HG03039 (cell line): ENCODE measurements at regions not wholly inside any gene's neighbourhood (a gene's known extent, or its start where the extent isn't known, plus 50 kb on each side); places are given as distances from the start of the nearest gene placed in this dataset.
"Not testable (repeated sequence)": the region's sequence is repeated elsewhere in the genome, so short reads cannot be mapped to it uniquely, and the experiment has no call there.

Source experiments
- ATAC-seq: cut with Tn5 transposase; IDR thresholded peaks from one replicate; pipeline ENCODE4 v1.9.1; 2021; ENCODE audit warnings: mild to moderate bottlenecking, moderate library complexity; ENCODE audit not compliant: unreplicated experiment

- ATAC-seq: no peak
These were observed 515.6 kb upstream of the ZP4 start for GRCh38 chr1:238406098-238406860.

GRCh38 chr1:238404921-238405320 lies 514.2 kb upstream of the ZP4 start:
- no peak for ATAC-seq

DNA sequence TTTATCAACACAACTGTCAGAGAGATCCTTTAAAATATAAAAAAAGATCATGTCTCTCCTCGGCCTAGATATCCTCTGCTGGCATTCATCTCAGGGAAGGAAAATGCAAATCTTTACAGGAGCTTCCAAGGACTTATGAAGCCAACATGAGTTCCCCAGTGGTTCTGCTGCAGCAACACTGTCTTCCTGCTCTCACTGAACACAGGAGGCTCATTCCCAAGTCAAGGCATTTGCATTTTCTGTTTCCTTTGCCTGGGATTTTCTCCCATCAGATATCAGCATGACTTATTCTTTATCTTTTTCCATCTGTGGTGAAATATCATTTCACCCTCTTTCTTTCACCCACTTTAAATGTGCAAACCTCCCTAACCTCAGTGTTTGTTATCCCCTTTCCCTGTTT lies 513.8 kb upstream of the ZP4 start:
- no peak for ATAC-seq

- ATAC-seq: no peak
These were observed 510.4 kb upstream of the ZP4 start for GRCh38 chr1:238401144-238401543.

DNA sequence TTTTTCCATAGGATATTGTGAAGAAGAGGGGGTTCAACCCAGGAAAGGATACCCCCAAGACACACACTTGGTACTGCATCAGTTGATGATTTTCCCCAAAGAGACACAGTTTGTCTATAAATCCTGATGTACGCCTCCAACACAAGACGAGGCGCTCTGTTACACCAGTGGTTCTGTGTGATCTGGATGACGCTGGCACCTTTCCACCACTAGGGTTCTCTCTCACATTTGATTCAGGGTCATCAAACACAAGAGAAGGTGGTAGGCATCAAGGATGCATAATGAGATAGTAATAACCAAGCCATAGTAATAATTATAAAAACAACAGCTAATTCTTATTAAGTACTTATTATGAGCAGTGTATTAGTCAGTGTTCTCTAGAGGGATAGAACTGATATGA lies 508.8 kb upstream of the ZP4 start:
- ATAC-seq: no peak

DNA sequence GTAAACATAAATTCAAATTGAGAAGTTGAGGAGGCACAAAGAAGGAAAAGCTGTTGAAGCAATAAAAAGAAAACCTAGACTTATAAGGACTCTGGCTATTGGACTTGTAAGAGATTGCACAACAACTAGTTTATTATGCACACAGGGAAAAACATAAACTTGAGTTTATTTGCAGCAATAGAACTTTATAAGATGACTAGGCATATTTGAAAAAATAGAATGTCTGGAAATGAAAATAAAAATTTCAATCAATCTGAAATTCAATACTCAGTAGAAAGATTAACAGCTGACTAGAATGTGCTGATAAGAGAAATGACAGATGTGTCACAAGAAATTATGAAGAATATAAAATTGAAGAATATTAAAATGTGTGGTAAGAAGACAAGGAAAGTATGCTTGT lies 505.4 kb upstream of the ZP4 start:
- no peak for ATAC-seq

GRCh38 chr1:238384381-238384780 lies 493.7 kb upstream of the ZP4 start:
- ATAC-seq: no peak

- ATAC-seq: no peak
These were observed 489.4 kb upstream of the ZP4 start for GRCh38 chr1:238380167-238380566.

DNA sequence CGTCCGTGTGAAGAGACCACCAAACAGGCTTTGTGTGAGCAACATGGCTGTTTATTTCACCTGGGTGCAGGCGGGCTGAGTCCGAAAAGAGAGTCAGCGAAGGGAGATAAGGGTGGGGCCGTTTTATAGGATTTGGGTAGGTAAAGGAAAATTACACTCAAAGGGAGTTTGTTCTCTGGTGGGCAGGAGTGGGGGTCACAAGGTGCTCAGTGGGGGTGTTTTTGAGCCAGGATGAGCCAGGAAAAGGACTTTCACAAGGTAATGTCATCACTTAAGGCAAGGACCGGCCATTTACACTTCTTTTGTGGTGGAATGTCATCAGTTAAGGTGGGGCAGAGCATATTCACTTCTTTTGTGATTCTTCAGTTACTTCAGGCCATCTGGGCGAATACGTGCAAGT lies 488.7 kb upstream of the ZP4 start:
- not testable (repeated sequence) for ATAC-seq

DNA sequence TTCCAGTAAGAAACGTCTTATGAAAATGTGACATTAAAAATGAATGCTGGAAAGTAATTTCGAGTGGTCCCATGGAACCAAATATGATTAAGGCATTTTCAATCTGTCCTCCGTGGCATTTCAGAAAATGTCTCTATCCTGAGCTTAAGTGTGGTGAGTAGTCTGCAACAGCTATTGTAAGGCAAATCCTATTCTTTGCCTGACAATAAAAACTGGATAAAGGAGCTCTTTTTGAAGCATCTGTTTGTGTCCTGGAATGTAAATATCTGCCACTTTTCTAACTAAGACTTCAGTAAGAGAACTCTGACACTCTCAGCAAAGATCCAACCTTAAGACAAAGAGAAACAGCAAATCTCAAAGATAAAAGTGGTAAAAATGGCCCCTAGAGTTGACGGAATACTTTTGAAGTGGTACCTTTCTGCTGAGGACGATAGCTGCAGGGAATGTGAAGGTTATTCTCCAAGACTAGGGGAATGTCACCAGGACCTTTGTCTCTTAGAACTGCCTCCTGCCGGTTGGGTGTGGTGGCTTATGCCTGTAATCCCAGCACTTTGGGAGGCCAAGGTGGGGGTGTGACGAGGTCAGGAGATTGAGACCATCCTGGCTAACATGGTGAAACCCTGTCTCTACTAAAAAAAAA lies 486.7 kb upstream of the ZP4 start:
- ATAC-seq: no peak

DNA sequence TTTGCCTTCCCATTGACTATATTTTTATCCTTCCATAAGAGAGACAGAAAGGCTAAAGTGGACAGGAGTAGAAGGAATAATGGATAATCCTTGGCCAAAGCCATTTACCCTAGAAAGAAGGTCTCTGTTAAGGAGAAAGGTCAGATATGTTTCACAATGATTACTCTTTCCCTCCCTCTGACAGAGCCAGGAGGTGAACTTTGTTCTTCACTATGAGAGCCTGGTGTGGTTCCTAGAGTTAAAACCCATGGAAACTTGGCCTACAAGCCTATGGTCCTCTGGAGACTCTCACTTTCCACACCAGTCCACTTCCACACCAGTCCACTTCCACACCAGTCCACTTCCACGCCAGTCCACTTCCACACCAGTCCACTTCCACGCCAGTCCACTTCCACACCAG lies 479.9 kb upstream of the ZP4 start:
- ATAC-seq: no peak

GRCh38 chr1:238364214-238364892 lies 473.6 kb upstream of the ZP4 start:
- ATAC-seq: no peak

DNA sequence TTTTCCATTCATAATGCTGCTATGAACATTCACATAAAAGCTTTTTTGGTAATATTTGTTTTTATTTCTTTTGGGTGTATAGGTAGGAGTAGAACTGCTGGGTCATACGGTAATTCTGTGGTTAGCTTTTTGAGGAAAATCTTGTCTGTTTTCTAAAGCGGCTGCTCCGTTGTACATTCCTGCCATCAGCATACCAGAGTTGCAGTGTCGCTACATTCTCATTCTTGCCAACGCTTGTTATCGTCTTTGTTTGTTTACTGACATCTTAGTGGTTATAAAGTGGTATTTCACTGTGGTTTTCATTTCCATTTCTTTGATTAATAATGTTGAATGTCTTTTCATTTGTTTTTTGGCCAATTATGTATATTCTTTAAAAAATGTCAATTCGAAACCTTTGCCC lies 469.8 kb upstream of the ZP4 start:
- no peak for ATAC-seq

- no peak for ATAC-seq
These were observed 459.7 kb upstream of the ZP4 start for GRCh38 chr1:238350471-238350870.

DNA sequence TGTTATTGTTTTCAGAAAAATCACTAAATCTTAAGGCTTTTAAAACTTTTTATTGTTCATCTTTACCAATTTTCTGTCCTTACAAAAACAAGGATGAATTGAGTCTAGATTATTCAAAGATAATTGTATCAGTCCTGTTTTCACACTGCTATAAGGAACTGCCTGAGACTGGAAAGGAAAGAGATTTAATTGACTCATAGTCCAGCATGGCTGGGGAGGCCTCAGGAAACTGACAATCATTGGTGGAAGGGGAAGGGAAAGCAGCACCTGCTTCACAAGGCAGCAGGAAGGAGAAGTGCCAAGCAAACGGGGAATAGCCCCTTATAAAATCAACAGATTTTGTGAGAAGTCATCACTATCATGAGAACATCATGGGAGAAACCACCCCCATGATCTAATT lies 455.6 kb upstream of the ZP4 start:
- ATAC-seq: no peak

DNA sequence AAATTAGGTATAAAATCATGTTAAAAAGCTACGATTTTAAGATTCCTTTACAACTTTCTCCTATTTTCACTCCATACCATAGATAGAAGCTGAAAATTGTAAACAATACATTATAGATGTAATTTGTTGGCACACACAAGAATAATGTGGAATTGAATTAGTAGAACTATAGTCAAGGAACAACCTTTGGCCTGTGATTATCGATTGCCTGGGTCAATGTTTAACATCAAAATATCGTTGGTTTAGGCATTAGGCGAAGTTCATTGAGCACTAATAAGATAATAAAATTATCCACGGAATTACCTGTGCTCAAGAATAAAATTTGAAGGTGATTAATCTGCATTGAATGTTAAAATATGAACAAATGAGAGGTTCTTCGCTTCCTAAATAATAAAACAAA lies 455.1 kb upstream of the ZP4 start:
- no peak for ATAC-seq

GRCh38 chr1:238343852-238344251 lies 453.1 kb upstream of the ZP4 start:
- no peak for ATAC-seq

DNA sequence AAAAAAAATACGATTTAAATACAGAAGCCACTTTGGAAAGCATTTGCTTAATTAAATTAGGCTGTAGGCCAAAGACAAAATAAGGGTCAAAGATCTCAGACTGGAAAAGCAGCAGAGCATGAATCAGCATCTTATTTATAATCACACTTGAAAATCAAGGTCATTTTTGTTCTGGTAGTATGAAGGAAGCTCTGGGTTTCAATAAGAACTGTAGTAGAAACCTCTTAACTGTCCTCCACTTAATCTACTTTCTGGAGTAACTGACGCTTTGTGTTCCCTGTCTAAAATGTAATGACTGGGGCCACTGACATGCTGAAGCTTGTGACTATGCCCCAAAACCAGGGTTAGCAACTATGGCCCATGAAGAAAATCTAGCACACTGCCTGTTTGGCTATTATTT lies 450.7 kb upstream of the ZP4 start:
- no peak for ATAC-seq

GRCh38 chr1:238340989-238341388 lies 450.3 kb upstream of the ZP4 start:
- no peak for ATAC-seq

- ATAC-seq: no peak
These were observed 445.8 kb upstream of the ZP4 start for GRCh38 chr1:238336531-238336930.

DNA sequence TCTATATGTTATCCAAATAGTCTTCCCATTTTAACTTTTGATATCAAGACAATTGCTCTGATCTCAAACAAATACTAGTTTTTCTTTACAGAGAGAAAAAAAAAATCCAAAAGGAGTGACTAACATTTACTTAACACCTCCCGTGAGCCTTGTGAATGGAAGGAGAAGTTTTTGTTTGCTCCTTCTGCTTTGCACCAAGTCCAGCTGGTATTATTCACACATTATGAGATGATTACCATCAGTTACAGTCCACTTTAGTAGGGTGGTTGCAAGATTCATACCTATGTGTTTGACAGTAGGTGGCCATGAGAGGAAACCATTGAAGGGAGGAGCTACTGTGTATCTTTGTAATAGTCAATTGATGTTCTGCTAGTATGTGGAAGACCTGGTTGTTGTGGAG lies 443.4 kb upstream of the ZP4 start:
- no peak for ATAC-seq

DNA sequence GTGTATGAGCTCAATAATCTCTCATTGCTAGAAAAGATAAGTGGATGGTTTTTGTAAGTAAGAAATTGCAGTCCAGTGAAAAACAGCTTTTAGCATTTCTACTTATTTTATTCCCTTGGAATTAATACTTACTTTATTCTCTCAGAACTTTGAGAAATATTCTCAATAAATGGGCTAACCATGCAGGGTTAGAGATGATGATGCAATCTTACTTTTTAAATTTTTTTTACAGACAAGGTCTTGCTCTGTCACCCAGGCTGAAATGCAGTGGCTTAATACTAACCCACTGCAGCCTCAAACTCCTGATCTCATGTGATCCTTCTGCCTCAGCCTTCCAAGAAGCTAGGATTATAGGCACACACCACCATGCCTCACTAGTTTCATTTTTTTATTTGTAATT lies 440.8 kb upstream of the ZP4 start:
- no peak for ATAC-seq
